MM.1S (cell line): ENCODE measurements at regions not wholly inside any gene's neighbourhood (a gene's known extent, or its start where the extent isn't known, plus 50 kb on each side); places are given as distances from the start of the nearest gene placed in this dataset.

Source experiments
- DNase-seq: peaks from one replicate; pipeline ENCODE4 v3.0.0-alpha.2; 2015
- H2AFZ ChIP-seq: fragments of 300-600 bp; sonication (generic); 2 replicates; pipeline ENCODE4 v1.6.0; 2016; ENCODE audit warnings: antibody characterized with exemption, low read length
- H3F3A ChIP-seq: fragments of 300-600 bp; sonication (generic); 2 replicates; pipeline ENCODE4 v1.6.1; 2016; ENCODE audit warnings: mild to moderate bottlenecking, antibody characterized with exemption, low read length, moderate library complexity, mixed read lengths; ENCODE audit not compliant: insufficient read depth
- H3K27ac ChIP-seq: fragments of 300-600 bp; sonication (generic); 2 replicates; pipeline ENCODE4 v1.5.1; 2016; ENCODE audit warnings: mild to moderate bottlenecking, low read length
- H3K27me3 ChIP-seq: fragments of 300-600 bp; sonication (generic); replicated peaks from 2 replicates; pipeline ENCODE4 v1.6.0; 2016; ENCODE audit warnings: low read length; ENCODE audit not compliant: insufficient read depth
- H3K36me3 ChIP-seq: fragments of 300-600 bp; sonication (generic); replicated peaks from 2 replicates; pipeline ENCODE4 v1.6.1; 2016; ENCODE audit warnings: mild to moderate bottlenecking, low read length, mixed read lengths; ENCODE audit not compliant: insufficient read depth
- H3K4me1 ChIP-seq: fragments of 300-600 bp; sonication (generic); 2 replicates; pipeline ENCODE4 v1.6.1; 2016; ENCODE audit warnings: low read length, mixed read lengths
- H3K4me2 ChIP-seq: fragments of 300-600 bp; sonication (generic); 2 replicates; pipeline ENCODE4 v1.6.0; 2016; ENCODE audit warnings: low read depth, low read length
- H3K4me3 ChIP-seq: fragments of 300-600 bp; sonication (generic); 2 replicates; pipeline ENCODE4 v1.5.1; 2016; ENCODE audit warnings: low read length, mixed read lengths
- H3K79me2 ChIP-seq: fragments of 300-600 bp; sonication (generic); 2 replicates; pipeline ENCODE4 v1.6.1; 2016; ENCODE audit warnings: mixed run types, low read length, mixed read lengths
- H3K9ac ChIP-seq: fragments of 300-600 bp; sonication (generic); 2 replicates; pipeline ENCODE4 v1.6.1; 2016; ENCODE audit warnings: low read length, mixed read lengths
- H3K9me2 ChIP-seq: fragments of 300-600 bp; sonication (generic); replicated peaks from 2 replicates; pipeline ENCODE4 v1.6.1; 2016; ENCODE audit warnings: mild to moderate bottlenecking, low read length, mixed read lengths; ENCODE audit not compliant: insufficient read depth
- H3K9me3 ChIP-seq: fragments of 300-600 bp; sonication (generic); replicated peaks from 2 replicates; pipeline ENCODE4 v1.6.1; 2016; ENCODE audit warnings: mild to moderate bottlenecking, low read length, mixed read lengths; ENCODE audit not compliant: insufficient read depth
- H4K20me1 ChIP-seq: fragments of 300-600 bp; sonication (generic); 2 replicates; pipeline ENCODE4 v1.6.1; 2016; ENCODE audit warnings: mild to moderate bottlenecking, low read length, moderate library complexity, mixed read lengths; ENCODE audit not compliant: insufficient read depth
- EZH2 ChIP-seq: fragments of 300-600 bp; sonication (generic); optimal IDR thresholded peaks from 2 replicates; pipeline ENCODE3; 2017; ENCODE audit warnings: low read depth, mild to moderate bottlenecking, antibody characterized with exemption, low read length, mixed read lengths
- EZH2phosphoT487 ChIP-seq: fragments of 300-600 bp; sonication (generic); IDR thresholded peaks from 2 replicates; pipeline ENCODE4 v1.6.1; 2018; ENCODE audit warnings: antibody characterized with exemption, low read length
- TF ChIP-seq, protein P1 (sequence below): fragments of 300-600 bp; sonication (generic); IDR thresholded peaks from 2 replicates; pipeline ENCODE4 v1.5.1; 2016; ENCODE audit warnings: antibody characterized with exemption, low read length, mixed read lengths

DNA sequence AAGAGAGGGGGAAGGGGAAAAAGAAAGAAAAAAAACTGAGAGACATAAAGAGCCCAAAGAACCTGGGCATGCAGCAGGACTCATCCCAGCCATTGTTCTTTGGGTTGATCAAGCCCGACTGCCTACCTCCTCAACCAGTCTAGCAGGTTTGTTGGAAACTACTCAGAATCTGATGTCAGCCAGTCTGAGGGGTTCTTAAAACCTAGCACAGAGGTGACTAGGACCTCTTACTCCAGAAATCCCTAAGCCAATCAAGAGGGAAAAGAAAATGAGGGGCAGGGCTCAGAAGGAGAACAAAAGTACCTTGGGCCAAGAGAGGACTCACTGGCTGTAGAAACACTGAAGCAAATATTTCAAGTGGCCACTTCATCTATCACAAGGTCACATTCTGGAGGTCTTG, 228.0 kb downstream of the AASDHPPT start:
- Histone ChIP-seq H3K9me2 (no peaks in the 10 kb centered on the region), H3K36me3 (no peaks in the 10 kb centered on the region), H3K9me3 (no peaks in the 10 kb centered on the region), H3K9ac (no peak overlapping the region), H3K4me3 (no peak overlapping the region), H3K4me1 (no peaks in the 10 kb centered on the region), H2AFZ (no peak overlapping the region), H3F3A (no peaks in the 10 kb centered on the region), H4K20me1 (no peaks in the 10 kb centered on the region), H3K79me2 (no peaks in the 10 kb centered on the region), H3K27me3 (no peaks in the 10 kb centered on the region), H3K27ac (no peak overlapping the region), H3K4me2 (no peak overlapping the region)
- DNase-seq = no peak
- TF ChIP-seq, protein P1, sequence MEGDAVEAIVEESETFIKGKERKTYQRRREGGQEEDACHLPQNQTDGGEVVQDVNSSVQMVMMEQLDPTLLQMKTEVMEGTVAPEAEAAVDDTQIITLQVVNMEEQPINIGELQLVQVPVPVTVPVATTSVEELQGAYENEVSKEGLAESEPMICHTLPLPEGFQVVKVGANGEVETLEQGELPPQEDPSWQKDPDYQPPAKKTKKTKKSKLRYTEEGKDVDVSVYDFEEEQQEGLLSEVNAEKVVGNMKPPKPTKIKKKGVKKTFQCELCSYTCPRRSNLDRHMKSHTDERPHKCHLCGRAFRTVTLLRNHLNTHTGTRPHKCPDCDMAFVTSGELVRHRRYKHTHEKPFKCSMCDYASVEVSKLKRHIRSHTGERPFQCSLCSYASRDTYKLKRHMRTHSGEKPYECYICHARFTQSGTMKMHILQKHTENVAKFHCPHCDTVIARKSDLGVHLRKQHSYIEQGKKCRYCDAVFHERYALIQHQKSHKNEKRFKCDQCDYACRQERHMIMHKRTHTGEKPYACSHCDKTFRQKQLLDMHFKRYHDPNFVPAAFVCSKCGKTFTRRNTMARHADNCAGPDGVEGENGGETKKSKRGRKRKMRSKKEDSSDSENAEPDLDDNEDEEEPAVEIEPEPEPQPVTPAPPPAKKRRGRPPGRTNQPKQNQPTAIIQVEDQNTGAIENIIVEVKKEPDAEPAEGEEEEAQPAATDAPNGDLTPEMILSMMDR = no peak
- no peak for TF ChIP-seq EZH2phosphoT487

DNA sequence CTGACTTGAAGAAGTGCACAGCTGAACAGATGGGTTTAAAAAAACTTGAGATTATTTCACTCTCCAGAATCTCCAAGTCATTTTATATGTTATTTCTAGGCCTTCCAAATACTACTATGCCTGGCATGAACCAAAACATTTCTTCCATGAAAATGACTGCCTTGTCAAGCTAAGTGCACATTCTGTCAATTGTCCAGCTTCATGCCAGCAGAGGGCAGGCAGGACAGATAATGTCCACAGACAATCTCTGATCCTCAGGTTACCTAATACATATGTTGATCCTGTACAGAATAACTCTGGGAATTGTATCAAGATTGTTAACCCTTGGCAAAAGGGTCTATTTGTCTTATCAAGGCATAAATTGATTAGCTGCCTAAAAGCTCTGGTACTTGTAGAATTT, 229.5 kb downstream of the AASDHPPT start:
- Histone ChIP-seq H3K36me3 (no peaks in the 10 kb centered on the region), H4K20me1 (no peaks in the 10 kb centered on the region), H3K9me2 (no peaks in the 10 kb centered on the region), H3K27ac (no peak overlapping the region), H3F3A (no peaks in the 10 kb centered on the region), H3K4me3 (no peak overlapping the region), H3K4me1 (no peaks in the 10 kb centered on the region), H3K27me3 (no peaks in the 10 kb centered on the region), H3K4me2 (no peak overlapping the region), H2AFZ (no peak overlapping the region), H3K9me3 (no peaks in the 10 kb centered on the region), H3K79me2 (no peaks in the 10 kb centered on the region), H3K9ac (no peak overlapping the region)
- TF ChIP-seq, protein P1 = no peak
- TF ChIP-seq EZH2 = no peak
- no peak for DNase-seq

DNA sequence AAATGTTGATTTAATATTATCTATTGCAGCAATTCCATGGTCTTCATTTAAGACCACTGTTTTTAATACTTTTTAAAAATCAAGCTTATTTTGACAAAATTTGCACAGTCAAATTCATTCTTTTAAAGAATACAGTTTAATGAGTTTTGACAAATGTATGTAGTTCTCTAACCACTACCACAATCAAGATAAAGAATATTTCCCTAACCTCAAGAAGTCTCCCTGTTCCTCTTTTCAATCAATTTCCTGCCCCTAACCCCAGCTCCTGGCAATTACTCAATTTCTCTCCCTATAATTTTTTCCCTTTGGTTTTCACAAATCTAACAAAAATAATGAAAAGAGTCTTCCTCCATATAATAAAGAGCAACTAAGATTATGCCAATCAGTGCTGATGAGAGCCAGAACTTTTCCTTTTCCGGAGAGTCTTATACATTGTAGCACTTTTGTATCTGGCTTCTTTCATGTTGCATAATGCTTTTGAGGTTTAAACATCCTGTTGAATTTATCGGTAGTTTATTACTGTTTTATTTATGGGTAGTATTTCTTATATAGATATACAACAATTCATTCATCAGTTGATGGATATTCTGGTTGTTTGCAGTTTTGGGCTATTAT, 231.7 kb downstream of the AASDHPPT start:
- H3K4me1 ChIP-seq = no peaks in the 10 kb centered on the region
- H3K4me2 ChIP-seq = no peak overlapping the region
- no peaks in the 10 kb centered on the region for H3F3A ChIP-seq
- no peak for DNase-seq
- no peaks in the 10 kb centered on the region for H3K9me2 ChIP-seq
- no peak overlapping the region for H3K4me3 ChIP-seq
- no peaks in the 10 kb centered on the region for H3K9me3 ChIP-seq
- H3K36me3 ChIP-seq = no peaks in the 10 kb centered on the region
- no peaks in the 10 kb centered on the region for H3K27me3 ChIP-seq
- H4K20me1 ChIP-seq = no peaks in the 10 kb centered on the region
- no peak overlapping the region for H2AFZ ChIP-seq
- no peak overlapping the region for H3K27ac ChIP-seq
- H3K79me2 ChIP-seq = no peaks in the 10 kb centered on the region
- TF ChIP-seq, protein P1 = no peak
- TF ChIP-seq EZH2phosphoT487 = no peak
- no peak for TF ChIP-seq EZH2
- no peak overlapping the region for H3K9ac ChIP-seq
